ENCODE measurements at regions not wholly inside any gene's neighbourhood (a gene's known extent, or its start where the extent isn't known, plus 50 kb on each side); places are given as distances from the start of the nearest gene placed in this dataset.

DNA sequence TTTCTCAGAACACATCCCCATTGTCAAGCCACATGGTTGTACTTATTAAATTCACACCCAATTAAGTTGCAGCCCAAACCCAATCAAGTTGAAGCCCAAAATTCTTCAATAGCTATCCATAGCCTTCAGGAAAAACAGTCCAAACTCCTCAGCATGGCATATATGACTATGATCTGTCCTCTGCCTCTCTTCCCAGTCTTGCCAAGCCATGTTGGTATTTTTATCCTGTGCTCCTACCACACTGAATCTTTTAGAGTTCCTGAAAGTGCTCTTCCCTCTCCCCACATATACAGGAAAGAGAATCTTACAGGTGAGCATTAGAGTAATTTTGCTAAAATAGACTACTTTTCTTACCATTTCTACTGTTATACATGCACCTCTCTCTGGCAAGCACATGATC, 834.9 kb downstream of the RPS29 start:
- TF ChIP-seq YY1 (IDR thresholded peaks at IDR 0.05; ENCODE audit: insufficient read depth, insufficient read length) (no peak), SUZ12 (IDR thresholded peaks at IDR 0.05; ENCODE audit: extremely low read depth, insufficient read depth, insufficient read length) (no peak)
